Lung (tissue), 11 donors: ENCODE measurements at regions not wholly inside any gene's neighbourhood (a gene's known extent, or its start where the extent isn't known, plus 50 kb on each side); places are given as distances from the start of the nearest gene placed in this dataset.

Experiments
- ATAC-seq: fragments of 200-7000 bp; cut with Tn5 transposase; one replicate; pipeline ENCODE4 v1.9.1; 2020; ENCODE audit warnings: moderate number of reproducible peaks; ENCODE audit not compliant: insufficient read depth, low FRiP score
- DNase-seq, 3 donors: peaks; one replicate each; pipeline ENCODE4 v3.0.0-alpha.2; 2013 to 2017
- H3K27ac ChIP-seq, 2 donors: one replicate each; pipeline ENCODE4 v1.5.1; 2013; ENCODE audit warnings: mild to moderate bottlenecking in 2 of 2, moderate library complexity in 2 of 2, control low read depth in 1 of 2, inconsistent platforms in 1 of 2, low read depth in 1 of 2, low read length in 1 of 2
- H3K27me3 ChIP-seq, 3 donors: one replicate each; pipeline ENCODE4 v1.5.1; 2013; ENCODE audit warnings: low read length in 2 of 3; ENCODE audit not compliant: control insufficient read depth in 3 of 3, insufficient read depth in 3 of 3
- H3K36me3 ChIP-seq, 4 donors: one replicate each; pipeline ENCODE4 v1.5.1; 2013; ENCODE audit warnings: low read length in 4 of 4, mild to moderate bottlenecking in 1 of 4, moderate library complexity in 1 of 4; ENCODE audit not compliant: control insufficient read depth in 4 of 4, insufficient read depth in 4 of 4
- H3K4me1 ChIP-seq, 5 donors: one replicate each; pipeline ENCODE4 v1.5.1; 2013; ENCODE audit warnings: low read length in 5 of 5, mild to moderate bottlenecking in 2 of 5, moderate library complexity in 1 of 5; ENCODE audit not compliant: control insufficient read depth in 5 of 5, insufficient read depth in 5 of 5
- H3K4me3 ChIP-seq: one replicate; pipeline ENCODE4 v1.5.1; 2013; ENCODE audit warnings: mild to moderate bottlenecking, control low read depth, moderate library complexity
- H3K9ac ChIP-seq, 2 donors: one replicate each; pipeline ENCODE4 v1.5.1; 2013; ENCODE audit warnings: low read length in 2 of 2, control low read depth in 1 of 2; ENCODE audit not compliant: insufficient read depth in 1 of 2
- H3K9me3 ChIP-seq, 4 donors: one replicate each; pipeline ENCODE4 v1.5.1; 2013; ENCODE audit warnings: low read length in 3 of 4, mild to moderate bottlenecking in 1 of 4, moderate library complexity in 1 of 4; ENCODE audit not compliant: control insufficient read depth in 4 of 4, insufficient read depth in 3 of 4
- WGBS, 2 donors: extraction: QIAGEN DNeasy Blood & Tissue Kit; methylation state at CpG; one replicate each; pipeline ENCODE4 v1.1.7; 2013; 5-methylcytosine and 5-hydroxymethylcytosine counted together
- TF ChIP-seq, protein P1 (sequence below): IDR thresholded peaks from 2 replicates; pipeline ENCODE4 v1.5.1; 2012; ENCODE audit warnings: mild to moderate bottlenecking; ENCODE audit errors: control extremely low read depth, extremely low read depth
- donor health status: control.
- donor health status: control.
- donor health status: Bipolar disorder and iron deficiency.
- donor health status: healthy.
- donor health status: DM: yes; HTN: yes; CAD: no.

DNA sequence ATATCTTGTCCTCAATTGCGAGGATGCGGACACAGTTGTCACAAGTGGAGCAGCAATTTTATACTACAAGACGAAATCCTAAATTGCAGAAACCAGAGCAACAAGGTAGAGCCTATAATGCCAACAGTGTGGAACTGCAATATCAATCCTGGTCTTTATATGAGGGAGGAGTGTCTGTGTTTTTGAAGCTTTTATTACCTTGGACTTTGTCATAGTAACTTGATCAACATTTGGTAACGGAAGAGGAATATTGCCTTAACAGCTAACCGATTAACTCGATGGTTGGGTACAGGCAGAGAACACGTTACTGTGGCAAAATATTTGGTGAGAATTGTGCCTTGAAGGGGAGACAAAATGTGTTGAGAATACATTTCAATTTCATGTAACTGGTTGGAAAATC is 661.5 kb downstream of the FGF9 start:
- Histone ChIP-seq H3K4me1 (no peaks in the 10 kb centered on the region), H3K4me3 (no peak overlapping the region), H3K9me3 (no peaks in the 10 kb centered on the region), H3K27me3 (no peaks in the 10 kb centered on the region), H3K9ac (no peak overlapping the region), H3K27ac (no peak overlapping the region), H3K36me3 (no peaks in the 10 kb centered on the region)
- ATAC-seq: no peak
- no peak for DNase-seq
- TF ChIP-seq, protein P1, sequence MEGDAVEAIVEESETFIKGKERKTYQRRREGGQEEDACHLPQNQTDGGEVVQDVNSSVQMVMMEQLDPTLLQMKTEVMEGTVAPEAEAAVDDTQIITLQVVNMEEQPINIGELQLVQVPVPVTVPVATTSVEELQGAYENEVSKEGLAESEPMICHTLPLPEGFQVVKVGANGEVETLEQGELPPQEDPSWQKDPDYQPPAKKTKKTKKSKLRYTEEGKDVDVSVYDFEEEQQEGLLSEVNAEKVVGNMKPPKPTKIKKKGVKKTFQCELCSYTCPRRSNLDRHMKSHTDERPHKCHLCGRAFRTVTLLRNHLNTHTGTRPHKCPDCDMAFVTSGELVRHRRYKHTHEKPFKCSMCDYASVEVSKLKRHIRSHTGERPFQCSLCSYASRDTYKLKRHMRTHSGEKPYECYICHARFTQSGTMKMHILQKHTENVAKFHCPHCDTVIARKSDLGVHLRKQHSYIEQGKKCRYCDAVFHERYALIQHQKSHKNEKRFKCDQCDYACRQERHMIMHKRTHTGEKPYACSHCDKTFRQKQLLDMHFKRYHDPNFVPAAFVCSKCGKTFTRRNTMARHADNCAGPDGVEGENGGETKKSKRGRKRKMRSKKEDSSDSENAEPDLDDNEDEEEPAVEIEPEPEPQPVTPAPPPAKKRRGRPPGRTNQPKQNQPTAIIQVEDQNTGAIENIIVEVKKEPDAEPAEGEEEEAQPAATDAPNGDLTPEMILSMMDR: no peak
- 91 to 92% methylated on average over 7 of the region's 7 CpGs for WGBS, 2 donors

DNA sequence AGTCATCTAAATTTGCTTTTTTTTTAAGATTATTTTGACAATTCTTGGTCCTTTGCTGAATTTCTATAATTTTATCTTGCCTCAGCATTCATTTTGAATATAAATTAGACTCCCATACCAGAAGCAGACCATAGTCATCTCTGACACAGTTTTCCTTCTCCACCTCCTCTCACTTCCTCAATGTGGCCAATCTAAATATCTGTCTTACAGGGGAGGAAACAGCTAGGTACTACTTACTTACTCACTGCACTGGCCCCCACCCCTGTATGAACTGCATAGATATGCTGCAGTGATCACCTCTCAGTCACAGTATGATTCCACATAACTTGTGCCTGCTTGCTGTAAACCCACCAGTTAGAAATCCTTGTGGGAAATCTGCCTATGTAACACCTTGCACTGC is 665.6 kb downstream of the FGF9 start:
- no peak for DNase-seq
- Histone ChIP-seq H3K9ac (no peak overlapping the region), H3K9me3 (peaks cover 0 to 3% (median 0%) of the 10 kb centered on the region in 4 donors), H3K4me1 (no peaks in the 10 kb centered on the region), H3K36me3 (no peaks in the 10 kb centered on the region), H3K27me3 (no peaks in the 10 kb centered on the region), H3K4me3 (no peak overlapping the region), H3K27ac (no peak overlapping the region)
- no peak for ATAC-seq
- TF ChIP-seq, protein P1: no peak

DNA sequence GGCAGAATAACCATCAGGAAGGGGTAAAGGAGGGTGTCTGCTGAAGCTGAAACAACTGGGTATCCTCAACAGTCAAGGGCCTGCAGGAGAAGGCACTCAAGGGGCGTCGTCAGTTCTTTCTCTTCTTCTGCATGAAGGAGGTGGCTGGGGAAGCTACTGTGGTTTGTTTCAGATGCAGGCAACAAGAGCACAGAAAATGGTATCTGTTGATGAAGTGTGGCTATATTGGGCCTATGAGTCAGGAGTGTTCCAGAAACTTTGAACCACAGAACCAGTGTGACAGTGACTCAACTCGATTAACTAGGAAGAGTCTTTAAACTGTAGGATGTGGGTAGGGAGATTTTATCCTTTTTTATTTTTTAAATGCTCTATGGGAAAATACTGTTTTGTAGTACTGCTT is 686.3 kb downstream of the FGF9 start:
- TF ChIP-seq, protein P1: no peak
- ATAC-seq (no peak), DNase-seq (no peak)
- no peak overlapping the region for H3K9ac ChIP-seq
- peak overlapping the region in 1 of 2 donors; percentile 63 for H3K27ac ChIP-seq
- peaks cover 0 to 4% (median 0%) of the 10 kb centered on the region in 4 donors for H3K9me3 ChIP-seq
- no peaks in the 10 kb centered on the region for H3K27me3 ChIP-seq
- WGBS, 2 donors: 82 to 87% methylated on average over 3 of the region's 3 CpGs
- no peak overlapping the region for H3K4me3 ChIP-seq
- no peaks in the 10 kb centered on the region for H3K4me1 ChIP-seq
- H3K36me3 ChIP-seq: no peaks in the 10 kb centered on the region

DNA sequence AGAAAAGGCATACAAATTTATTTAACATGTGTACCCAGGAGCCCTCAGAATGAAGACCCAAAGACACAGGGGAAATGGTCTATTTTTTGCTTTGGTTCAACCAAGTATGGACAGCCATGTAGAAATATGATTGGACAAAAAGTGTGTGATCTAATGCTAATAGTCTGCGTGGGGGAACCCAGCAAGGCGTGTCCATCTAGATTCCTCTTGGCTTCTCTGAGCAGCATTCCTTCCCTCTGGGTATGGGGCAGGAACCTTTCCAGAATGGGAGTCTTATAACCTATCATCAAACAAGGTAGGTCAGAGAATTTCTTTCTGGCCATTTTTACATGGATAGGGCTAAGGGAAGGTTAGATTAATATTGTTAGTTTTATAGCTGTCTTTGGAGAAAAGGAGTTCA is 698.2 kb downstream of the FGF9 start:
- Histone ChIP-seq H3K36me3 (no peaks in the 10 kb centered on the region), H3K9me3 (peaks cover 0 to 10% (median 5%) of the 10 kb centered on the region in 4 donors), H3K4me1 (no peaks in the 10 kb centered on the region), H3K27me3 (no peaks in the 10 kb centered on the region), H3K4me3 (no peak overlapping the region), H3K9ac (no peak overlapping the region), H3K27ac (no peak overlapping the region)
- 87 to 89% methylated on average over 2 of the region's 2 CpGs for WGBS, 2 donors
- DNase-seq (no peak), ATAC-seq (no peak)
- TF ChIP-seq, protein P1: no peak
